ENCODE measurements at regions not wholly inside any gene's neighbourhood (a gene's known extent, or its start where the extent isn't known, plus 50 kb on each side); places are given as distances from the start of the nearest gene placed in this dataset.
"Not testable (repeated sequence)": the region's sequence is repeated elsewhere in the genome, so short reads cannot be mapped to it uniquely, and the experiment has no call there.

DNA sequence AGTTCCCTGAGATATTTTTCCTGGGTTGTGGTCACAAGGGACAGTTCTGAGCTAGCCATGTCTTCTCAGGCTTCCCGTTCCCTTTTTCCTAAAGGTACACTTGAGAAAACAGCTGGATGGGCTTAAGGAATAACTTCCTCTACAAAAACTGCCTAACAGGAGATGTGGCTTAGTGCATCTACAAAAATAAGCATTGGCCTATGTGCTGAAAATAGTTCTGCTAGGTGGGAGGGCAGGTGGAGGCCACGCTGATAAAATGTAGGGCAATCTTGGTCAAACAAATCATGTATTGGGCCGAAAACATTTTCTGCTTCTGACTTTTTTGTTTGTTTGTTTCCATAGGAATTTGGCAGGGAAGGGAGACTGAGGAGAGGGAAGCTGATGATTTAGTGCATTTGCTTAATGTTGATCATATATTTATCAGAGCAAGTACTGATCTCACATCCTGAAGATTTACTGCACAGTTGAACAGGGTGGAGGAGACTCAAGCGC lies 409.4 kb upstream of the FZD8 start:
- DNase-seq (ENCODE audit: low read depth), result no peak

DNA sequence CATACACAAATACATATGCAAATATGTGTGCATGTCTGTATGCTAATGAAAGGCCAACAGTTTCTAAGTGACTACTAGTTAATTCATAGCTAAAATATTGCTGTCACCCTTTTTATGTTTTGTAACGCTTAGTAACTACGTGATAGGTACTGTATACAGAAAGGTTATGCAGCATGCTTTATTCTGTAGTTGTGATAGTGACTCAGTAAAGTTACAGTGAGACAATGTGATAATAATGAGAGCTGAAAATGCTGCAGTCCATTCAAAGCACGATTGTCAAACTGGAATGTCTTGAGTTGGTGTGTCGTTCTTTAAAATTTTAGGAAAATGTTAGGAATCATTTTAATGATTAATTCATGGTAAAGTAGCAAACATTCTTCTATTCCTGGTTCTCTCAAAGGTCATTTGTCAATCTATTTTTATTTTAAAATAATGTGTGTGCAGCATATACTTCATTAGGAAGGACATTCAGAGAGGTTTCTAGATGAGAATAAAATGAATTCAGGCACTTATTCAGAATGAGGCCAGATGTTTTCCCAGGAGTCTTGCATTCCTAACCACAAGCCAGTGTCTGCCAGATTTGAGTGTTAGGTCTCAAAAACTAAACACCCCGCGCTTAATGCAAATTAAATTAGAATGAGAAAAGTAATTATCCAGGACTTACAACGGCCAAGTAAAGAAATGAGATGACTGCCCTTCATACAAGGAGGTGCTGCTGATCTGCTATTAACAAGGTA lies 408.8 kb upstream of the FZD8 start:
- no peak for DNase-seq (ENCODE audit: low read depth)

DNA sequence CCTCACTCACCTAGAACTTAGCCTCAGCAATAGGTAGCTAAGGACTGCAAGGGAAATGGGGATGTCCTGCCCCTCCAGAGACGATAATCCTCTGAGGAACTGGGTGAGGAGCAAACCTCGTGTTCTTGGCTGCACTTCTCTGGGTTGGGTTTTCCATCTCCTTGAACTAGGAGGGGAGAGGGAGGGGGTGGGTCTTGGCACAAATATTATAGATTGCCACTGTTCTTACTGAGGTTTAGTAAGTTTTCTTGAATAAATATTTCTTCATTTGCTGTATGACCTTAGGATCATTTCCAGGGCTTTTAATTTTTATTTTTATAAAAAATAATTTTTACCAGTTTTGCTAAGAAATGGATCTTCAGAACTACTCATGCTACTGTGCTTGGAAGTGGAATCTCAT lies 406.7 kb upstream of the FZD8 start:
- DNase-seq (ENCODE audit: low read depth), result no peak

DNA sequence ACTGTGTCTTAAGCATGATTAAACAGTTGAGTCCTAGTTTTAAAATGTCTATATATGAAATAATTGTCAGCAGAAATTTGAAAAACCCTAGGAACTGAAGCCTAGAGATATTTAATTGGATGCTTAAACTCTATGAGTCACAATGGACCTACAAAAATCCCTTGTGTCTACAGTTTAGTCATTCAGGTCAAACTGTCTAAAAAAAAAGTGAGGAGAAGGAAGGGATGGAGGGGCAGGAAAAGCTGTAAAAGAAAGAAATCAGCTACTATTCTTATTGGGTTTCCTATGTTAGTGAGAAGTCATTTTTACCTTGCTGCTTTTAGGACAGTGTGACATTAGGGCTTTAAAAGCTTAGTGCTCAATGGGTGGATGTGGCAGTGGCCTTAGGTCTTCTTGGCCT lies 406.1 kb upstream of the FZD8 start:
- no peak for DNase-seq (ENCODE audit: low read depth)

DNA sequence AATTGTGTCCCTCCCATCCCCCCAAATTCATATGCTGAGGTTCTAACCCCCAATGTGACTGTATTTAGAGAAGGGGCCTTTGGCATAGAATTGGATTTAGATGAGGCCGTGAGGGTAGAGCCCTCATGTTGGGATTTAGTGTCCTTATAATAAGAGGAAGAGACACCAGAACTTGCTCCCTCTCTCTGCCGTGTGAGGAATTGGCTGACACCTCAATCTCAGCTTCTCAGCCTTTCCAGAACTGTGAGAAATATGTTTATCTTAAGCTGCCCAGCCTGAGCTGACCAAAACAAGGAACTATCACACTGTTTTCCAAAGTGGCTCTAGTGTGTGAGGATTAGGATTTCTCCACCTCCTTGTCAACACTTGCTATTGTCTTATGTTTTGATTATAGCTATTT lies 400.0 kb upstream of the FZD8 start:
- DNase-seq (ENCODE audit: low read depth), result no peak

DNA sequence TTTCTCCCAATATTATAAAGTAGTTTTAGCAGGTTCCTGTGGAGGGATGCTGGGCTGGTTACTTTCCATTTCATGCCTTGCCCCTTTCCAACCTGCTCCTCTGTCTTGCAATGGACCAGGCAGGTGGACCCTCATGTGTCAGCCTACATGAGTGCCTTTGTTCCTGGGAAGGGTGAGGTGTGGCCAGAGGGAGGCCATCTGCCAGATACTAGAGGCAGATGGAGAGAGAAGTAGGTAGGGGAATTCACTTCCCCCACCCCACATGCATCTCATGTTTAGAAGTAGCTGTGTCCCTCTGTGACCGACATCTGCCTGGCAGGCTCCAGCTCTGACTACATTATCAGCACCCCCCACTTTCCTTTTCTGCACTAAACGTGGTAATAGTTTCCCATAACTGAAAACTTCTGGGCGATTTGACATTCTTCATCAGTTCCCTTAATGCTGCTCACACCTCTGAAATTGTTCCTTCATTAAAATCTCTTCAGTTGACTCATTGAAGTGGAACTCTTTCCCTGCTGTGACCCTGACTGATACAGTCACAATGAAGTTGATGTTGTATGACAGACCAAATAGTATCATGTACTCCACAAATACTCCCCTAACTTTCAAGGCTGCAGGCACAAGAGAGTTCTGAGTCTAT lies 396.3 kb upstream of the FZD8 start:
- DNase-seq (ENCODE audit: low read depth), result no peak

DNA sequence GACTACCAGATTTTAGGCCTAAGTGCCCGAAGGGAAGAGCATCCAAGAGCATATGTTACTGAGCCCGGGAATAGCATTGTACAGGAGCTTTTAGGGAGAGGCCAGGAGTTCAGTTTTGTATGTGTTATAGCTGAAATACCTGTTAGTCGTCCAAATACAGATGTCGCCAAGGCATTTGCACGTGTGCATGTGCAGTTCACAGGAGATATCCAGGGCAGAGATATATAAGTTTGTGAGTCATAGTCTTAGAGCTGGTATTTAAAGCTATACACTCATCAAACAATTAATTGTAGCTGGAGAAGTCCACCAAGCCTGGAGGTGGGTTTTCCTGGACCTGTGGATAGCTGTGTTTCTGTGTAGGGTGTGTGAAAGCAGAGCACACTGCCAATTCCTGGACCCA lies 394.0 kb upstream of the FZD8 start:
- DNase-seq (ENCODE audit: low read depth), result no peak

DNA sequence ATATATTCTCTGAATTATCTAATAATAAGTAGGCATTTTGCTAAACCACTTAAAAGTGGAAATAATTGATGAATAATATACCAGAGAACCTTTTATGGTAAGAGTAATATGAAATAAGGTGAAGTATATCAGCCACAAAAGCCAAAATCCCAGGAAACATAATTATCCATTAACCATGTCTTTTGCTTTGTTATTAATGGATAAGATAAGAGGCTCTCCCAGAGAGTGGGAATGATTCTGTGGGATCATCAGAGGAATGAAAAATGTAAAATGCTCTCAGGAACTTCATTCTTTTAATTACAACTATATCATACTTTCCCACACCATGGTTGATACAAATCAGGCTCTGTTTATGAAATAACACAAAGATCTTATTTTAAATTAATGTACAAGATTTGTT lies 391.7 kb upstream of the FZD8 start:
- DNase-seq (ENCODE audit: low read depth), result no peak

DNA sequence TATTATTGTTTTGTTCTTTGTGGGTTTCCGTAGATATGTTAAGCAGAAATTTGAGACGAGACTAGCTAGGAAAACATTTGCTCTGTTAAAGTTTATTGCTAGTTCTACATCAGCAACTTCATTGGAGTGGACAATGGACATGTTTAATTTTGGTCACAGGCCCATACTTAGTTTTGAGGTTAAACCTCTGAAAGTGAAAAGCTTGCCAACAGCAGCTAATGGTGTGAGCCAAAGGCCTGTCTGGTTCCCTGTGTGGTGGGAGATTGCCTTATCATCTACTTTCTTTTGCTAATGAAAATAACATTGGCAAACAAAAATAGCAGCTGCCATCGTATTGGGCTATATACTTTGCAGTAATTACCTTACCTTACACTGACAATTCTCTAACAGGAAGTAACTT lies 388.4 kb upstream of the FZD8 start:
- DNase-seq (ENCODE audit: low read depth), result no peak

DNA sequence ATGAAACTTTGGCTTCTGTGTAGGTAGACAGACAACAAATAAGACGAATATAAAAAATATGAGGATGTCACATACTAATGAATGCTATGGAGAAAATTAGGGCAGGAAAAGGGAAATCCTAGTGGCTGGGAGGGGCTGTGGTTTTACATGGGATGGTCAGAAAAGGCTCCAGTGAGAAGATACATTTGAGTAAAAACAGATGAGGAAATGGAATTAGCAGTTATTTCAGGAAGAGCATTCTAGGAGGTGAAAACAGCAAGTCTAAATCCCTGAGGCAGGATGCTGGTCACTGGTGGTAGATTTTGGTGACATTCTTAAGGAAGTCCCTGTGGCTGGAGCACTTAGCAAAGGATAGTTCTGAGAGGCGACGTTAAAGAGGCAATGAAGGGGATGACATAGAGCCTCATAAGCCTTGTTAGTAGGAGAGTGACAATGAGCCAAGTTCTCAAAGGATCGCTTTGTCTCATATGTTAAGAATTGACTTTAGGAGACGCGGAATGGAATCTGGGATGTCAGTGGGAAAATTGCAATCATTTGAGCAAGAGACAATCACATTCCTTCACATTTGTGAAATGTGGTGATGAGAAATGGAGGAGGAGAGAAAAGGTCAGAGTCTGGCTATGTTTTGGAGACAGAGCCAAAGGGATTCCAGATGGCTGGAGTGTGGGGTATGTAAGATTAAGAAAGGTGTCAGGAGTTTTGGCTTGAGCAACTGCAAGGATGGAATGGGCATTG lies 384.7 kb upstream of the FZD8 start:
- no peak for DNase-seq (ENCODE audit: low read depth)

DNA sequence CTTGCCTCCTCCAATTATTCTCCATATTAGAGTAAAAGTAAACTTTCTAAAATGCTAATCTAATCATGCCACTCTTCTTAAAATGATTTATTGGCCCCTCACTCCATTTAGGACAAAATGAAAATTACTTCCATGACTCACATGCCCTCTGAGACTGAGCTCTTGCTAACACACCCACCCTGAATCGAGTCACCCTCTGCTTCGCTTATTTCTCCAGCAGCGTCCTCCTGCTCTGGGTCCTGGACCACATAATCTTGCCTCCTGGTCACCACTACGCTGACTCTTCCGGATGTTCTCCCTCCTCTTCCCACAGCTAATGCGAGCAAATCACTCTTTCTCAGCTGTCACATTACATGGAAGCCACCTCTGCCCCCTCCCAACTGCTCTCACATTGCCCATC lies 384.0 kb upstream of the FZD8 start:
- DNase-seq (ENCODE audit: low read depth), result no peak

DNA sequence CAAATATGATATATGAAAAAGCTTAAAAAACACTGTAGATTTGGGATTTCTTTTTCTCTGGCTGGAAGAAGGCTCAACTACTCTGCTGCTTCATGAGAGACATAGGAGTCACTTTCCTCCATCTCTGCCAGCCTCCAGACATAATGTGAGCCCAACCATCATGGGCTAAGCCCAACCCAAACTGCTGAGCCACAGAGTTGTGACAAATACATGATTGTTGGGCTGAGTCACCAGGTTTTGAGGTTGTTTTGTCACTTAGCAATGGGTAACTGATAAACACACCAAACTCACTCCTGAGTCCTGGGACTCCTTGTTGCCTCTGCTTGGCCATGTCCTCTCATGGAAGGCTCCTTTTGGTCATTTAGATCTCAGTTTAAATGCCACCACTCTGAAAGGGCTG lies 381.8 kb upstream of the FZD8 start:
- DNase-seq (ENCODE audit: low read depth), result peak; percentile 55

DNA sequence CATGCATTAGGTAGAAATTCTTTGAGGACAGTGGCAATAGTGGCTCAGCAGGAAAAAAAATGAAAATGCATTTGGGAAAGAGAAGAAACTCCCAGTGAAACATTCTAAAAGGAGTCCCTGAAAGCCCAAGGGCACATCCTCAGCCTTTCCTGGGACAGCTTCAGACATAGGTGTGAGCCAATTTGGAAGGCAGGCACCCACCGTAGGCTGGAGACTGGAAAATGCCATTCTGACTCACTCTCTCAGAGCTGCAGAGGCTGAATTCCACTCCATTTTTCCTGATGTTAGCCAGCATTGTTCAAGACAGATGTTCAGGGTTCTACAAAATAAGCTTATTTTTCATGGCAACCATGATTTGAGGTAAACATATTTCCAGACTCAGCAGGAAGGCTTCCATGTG lies 379.0 kb upstream of the FZD8 start:
- DNase-seq (ENCODE audit: low read depth), result no peak

DNA sequence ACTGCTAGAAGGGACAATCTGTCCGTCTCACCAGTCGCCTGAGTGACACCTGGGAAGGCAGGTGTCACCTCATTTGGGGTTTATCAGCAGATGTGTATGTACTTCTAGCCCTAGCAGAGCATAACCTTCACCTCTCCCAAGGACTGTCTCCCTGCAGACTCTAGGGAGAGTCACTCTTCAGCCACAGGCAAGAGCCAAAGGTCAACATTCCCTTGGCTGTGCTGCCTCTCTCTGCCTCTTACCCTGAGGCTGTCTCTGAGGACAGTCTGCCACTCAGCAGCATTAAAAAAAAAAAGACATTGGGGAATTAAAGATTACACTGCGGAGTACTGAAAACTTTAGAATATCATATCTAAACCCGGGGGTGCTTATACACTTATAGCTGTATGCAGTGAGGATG lies 377.7 kb upstream of the FZD8 start:
- DNase-seq (ENCODE audit: low read depth), result no peak

DNA sequence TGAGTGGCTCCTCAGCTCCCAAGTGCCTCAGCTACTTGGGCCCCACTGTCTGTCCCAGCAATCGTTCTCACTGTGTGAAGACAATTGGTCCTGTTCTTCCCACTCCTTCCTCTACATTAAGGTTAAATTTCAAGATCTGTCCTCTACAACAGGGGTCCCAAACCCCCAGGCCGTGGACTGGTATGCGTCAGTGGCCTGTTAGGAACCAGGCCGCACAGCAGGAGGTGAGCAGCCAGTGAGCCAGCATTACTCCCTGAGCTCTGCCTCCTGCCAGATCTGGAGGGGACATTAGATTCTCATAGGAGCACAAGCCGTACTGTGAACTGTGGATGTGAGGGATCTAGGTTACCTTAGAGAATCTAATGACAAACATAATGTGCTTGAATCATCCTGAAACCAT lies 376.9 kb upstream of the FZD8 start:
- no peak for DNase-seq (ENCODE audit: low read depth)

DNA sequence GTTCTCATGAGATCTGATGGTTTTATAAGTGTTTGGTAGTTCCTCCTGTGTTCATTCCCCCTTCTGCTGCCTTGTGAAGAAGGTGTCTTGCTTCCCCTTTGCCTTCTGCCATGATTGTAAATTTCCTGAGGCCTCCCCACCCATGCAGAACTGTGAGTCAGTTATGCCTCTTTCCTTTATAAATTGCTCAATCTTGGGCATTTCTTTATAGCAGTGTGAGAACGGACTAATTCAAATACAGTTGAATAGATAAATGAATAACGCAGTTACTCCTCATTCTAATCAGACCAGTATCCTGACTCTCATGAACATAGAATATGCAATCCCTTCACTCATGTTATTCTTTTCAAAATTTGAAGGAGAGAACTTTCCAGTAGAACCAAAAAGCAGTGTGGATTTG lies 375.0 kb upstream of the FZD8 start:
- DNase-seq (ENCODE audit: low read depth), result no peak

DNA sequence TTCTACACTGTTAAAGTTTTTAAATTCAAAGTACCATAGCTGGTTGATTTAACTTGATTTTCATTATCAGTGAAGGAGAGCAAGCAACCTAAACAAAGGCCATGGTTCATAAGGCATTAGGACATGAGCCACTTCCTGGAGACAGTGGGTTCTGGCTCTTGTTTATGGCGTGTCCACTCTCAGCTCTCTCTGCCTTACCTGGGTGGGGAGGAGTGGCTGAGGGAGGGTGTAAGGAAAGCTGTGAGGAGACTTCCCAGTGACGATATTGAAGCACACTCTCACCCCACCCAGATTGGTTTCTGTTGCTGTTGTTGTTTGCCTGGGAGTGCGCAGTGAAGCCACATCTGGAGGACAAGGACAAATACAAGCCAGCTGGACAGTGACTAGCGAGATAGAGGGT lies 365.3 kb upstream of the FZD8 start:
- DNase-seq (ENCODE audit: low read depth), result no peak

DNA sequence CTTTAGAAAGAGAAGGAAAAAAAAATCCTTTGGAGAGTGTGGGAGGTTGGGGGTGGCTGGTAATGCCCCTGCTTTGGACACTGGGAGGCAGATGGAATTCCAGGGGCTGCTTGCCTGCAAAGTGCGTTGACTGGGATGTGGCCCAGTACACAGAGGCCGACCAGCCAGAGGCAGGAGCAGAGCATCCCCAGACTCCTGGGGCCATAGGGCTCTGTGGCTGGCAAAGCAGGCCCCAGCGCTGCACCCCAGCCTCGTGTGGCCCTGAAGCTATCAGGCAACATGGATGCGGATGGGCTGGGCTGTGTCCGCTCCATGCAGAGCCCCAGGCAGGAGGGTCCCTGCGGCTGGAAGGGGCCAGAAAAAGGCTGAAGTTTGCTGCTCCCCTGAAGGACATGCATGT lies 361.6 kb upstream of the FZD8 start:
- DNase-seq (ENCODE audit: low read depth), result no peak

DNA sequence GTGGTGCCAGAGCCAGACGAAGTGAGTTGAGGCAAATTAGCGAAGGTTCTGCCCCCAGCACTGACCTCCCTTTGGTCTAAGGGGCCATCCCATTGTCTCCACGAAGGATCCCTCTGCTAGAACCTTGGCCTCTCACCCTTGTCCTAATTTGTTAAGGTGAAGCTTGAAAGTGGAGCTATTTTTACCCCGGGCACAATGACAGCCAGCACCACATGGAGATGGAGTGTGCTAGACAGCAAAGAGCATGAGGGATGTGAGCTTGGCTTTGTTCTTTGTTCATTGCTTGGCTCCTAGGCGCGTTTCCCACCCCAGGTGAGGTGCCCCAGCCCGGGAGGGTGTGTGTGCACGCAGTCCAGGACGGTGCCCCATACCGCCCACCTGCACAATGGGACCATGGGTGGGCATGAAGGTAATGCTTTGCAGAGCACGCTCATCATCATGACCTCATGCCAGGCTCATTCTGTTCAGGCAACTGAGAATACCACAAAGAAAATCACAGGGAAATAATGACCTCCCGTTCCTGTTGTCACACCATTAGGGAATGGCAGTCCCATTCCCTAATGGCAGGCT lies 361.0 kb upstream of the FZD8 start:
- DNase-seq (ENCODE audit: low read depth), result no peak

DNA sequence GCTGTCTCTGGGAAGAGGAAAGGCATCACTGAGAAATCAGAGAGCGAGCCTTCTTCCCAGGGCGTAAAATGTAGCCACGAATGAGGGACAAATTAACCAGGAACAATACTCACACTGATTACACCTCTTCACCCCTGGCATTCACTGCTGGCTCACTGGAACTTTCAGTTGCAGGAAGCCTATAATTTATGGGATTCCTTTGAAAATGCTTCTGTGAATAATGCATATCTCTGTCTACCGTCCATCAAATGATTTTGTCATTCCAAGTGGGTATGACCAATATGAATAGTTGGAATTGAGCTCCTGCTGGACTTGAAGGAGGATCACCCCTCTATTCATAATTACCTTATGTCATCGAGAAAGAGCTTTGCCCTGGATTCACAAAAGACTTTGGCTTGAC lies 360.3 kb upstream of the FZD8 start:
- DNase-seq (ENCODE audit: low read depth), result no peak

DNA sequence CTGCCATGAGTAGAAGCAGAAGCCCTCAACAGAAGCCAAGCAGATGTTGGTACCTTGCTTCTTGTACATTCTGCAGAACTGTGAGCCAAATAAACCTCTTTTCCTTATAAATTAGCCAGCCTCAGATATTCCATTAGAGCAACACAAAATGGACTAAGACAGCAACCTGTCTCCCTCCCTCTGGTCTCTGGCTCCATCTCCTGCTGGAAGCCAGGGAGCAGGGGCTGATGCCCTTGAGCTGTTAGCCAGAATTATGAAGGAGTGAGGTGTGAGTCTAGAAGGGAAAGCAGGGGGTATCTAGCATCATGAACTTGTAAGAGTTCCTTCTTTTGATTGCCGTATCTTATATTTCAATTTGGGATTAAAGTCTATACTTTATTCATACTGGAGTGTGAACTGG lies 358.7 kb upstream of the FZD8 start:
- not testable (repeated sequence) for DNase-seq (ENCODE audit: low read depth)

DNA sequence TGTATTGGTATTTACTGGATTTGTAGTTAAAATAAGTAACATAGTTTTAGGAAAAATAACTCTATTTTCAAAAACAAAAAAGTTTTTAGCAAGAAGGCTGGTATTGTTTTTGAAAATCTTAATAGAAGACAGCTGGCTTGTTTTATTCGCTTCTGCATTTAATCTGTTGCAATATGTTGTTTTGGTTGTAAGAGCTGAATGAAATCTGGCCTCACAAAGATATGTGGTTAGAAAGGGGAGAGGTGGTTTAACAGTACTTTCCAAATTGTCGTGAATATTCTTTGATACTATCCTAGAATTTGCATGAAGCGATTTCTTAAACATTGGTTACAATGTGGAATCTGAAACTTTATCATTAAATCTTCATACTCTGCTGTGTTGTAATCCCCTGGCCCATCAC lies 355.9 kb upstream of the FZD8 start:
- DNase-seq (ENCODE audit: low read depth), result no peak

DNA sequence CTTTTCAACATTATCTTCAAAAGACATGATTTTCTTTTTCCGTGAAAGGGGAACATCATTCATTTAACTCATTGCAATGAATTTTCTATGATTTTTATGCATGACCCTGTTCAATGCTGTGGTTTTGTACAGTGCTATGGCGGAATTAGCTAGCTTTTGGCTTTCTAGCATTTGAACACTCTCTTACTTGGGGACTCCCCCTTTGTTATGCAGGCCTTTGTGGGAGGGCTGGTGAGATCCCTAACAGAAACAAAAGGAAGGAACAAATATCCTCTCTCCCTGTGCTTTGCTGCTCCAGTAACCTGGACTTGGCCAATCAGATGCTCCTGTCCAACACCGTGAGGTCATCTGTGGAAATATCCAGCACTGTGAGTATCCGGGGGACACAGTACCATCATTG lies 353.4 kb upstream of the FZD8 start:
- no peak for DNase-seq (ENCODE audit: low read depth)
